ENCODE measurements at regions not wholly inside any gene's neighbourhood (a gene's known extent, or its start where the extent isn't known, plus 50 kb on each side); places are given as distances from the start of the nearest gene placed in this dataset.

DNA sequence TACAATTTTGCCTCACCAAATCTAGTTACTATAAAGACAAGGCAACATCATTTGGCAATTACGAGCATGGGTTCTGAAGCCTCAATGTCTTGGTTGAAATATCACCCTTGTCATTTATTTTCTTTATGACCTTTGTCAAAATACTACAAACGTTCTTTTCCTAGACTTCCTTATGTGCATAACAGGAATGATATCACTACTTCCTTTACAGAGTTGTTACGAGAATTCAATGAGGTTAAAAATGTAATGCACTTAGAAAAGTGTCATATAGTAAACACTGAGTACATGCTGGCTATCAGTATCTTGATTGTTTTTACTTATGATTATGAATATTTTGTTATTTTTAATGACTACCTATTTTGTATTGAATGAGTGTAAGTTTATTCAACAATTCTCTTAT lies 640.9 kb upstream of the CCNG1 start:
- TF ChIP-seq CTCF (IDR thresholded peaks at IDR 0.05; ENCODE audit: insufficient read depth, low read length, poor library complexity, severe bottlenecking) = no peak
- TF ChIP-seq EZH2phosphoT487 (conservative IDR thresholded peaks at IDR 0.05; ENCODE audit: low read length) = no peak
- no peaks in the 10 kb centered on the region for H3K27me3 ChIP-seq (ENCODE audit: low read length)
- H3K9me2 ChIP-seq (replicated peaks; ENCODE audit: insufficient read depth, low read length) = no peaks in the 10 kb centered on the region
- H3K4me3 ChIP-seq (ENCODE audit: insufficient read depth, low read length, poor library complexity, severe bottlenecking) = no peak overlapping the region
- H4K20me1 ChIP-seq (ENCODE audit: low read depth, low read length) = no peaks in the 10 kb centered on the region
- H3K4me2 ChIP-seq (ENCODE audit: low read depth, low read length, poor library complexity, severe bottlenecking) = no peak overlapping the region
- no peaks in the 10 kb centered on the region for H3K9me3 ChIP-seq (ENCODE audit: insufficient read depth, low read length)
- H3K27ac ChIP-seq (ENCODE audit: low read depth, low read length) = no peak overlapping the region
- no peak overlapping the region for H2AFZ ChIP-seq (ENCODE audit: low read depth, low read length, severe bottlenecking)
- H3K36me3 ChIP-seq (ENCODE audit: low read length) = no peaks in the 10 kb centered on the region
- H3K9ac ChIP-seq (ENCODE audit: low read length) = no peak overlapping the region
- H3K79me2 ChIP-seq (ENCODE audit: insufficient read depth, low read length) = no peaks in the 10 kb centered on the region
- no peaks in the 10 kb centered on the region for H3F3A ChIP-seq (ENCODE audit: insufficient read depth)

- Histone ChIP-seq H3K9me3 (ENCODE audit: insufficient read depth, low read length) (no peaks in the 10 kb centered on the region), H4K20me1 (ENCODE audit: low read depth, low read length) (no peaks in the 10 kb centered on the region)
Measured at GRCh38 chr5:162800301-162800700, 637.1 kb upstream of the CCNG1 start.

DNA sequence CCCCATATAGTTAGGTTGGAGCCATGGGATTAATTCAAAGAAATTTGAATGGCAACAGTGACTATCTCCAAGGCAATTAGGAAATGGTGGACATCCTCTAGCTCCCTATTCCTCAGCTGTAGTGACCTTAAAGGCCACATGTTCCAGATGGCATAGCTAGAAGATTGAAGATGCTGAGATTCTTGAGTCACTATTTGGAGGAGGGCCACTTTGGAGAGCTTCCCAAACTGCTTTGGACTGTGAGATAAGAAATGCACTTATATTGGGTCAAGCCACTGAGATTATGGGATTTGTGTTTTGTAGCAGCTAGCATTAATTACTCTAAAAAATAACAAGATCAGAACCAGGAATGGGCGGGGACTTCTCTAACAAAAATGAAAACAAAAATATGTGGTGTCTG lies 636.2 kb upstream of the CCNG1 start:
- no peaks in the 10 kb centered on the region for H3K27me3 ChIP-seq (ENCODE audit: low read length)
- H2AFZ ChIP-seq (ENCODE audit: low read depth, low read length, severe bottlenecking) = no peak overlapping the region
- H3F3A ChIP-seq (ENCODE audit: insufficient read depth) = no peaks in the 10 kb centered on the region
- H3K36me3 ChIP-seq (ENCODE audit: low read length) = no peaks in the 10 kb centered on the region
- H3K4me3 ChIP-seq (ENCODE audit: insufficient read depth, low read length, poor library complexity, severe bottlenecking) = no peak overlapping the region
- H3K9ac ChIP-seq (ENCODE audit: low read length) = no peak overlapping the region
- no peak overlapping the region for H3K27ac ChIP-seq (ENCODE audit: low read depth, low read length)
- TF ChIP-seq EZH2phosphoT487 (conservative IDR thresholded peaks at IDR 0.05; ENCODE audit: low read length) (no peak), CTCF (IDR thresholded peaks at IDR 0.05; ENCODE audit: insufficient read depth, low read length, poor library complexity, severe bottlenecking) (no peak)
- H4K20me1 ChIP-seq (ENCODE audit: low read depth, low read length) = no peaks in the 10 kb centered on the region
- H3K79me2 ChIP-seq (ENCODE audit: insufficient read depth, low read length) = no peaks in the 10 kb centered on the region
- H3K4me2 ChIP-seq (ENCODE audit: low read depth, low read length, poor library complexity, severe bottlenecking) = no peak overlapping the region
- no peaks in the 10 kb centered on the region for H3K9me3 ChIP-seq (ENCODE audit: insufficient read depth, low read length)
- H3K9me2 ChIP-seq (replicated peaks; ENCODE audit: insufficient read depth, low read length) = no peaks in the 10 kb centered on the region

More at GRCh38 chr5:162800301-162800700, 637.1 kb upstream of the CCNG1 start:
- no peaks in the 10 kb centered on the region for H3F3A ChIP-seq (ENCODE audit: insufficient read depth)
- no peak overlapping the region for H2AFZ ChIP-seq (ENCODE audit: low read depth, low read length, severe bottlenecking)
- H3K4me2 ChIP-seq (ENCODE audit: low read depth, low read length, poor library complexity, severe bottlenecking) = no peak overlapping the region
- H3K9ac ChIP-seq (ENCODE audit: low read length) = no peak overlapping the region
- no peaks in the 10 kb centered on the region for H3K79me2 ChIP-seq (ENCODE audit: insufficient read depth, low read length)
- H3K27me3 ChIP-seq (ENCODE audit: low read length) = no peaks in the 10 kb centered on the region
- no peaks in the 10 kb centered on the region for H3K36me3 ChIP-seq (ENCODE audit: low read length)
- no peaks in the 10 kb centered on the region for H3K9me2 ChIP-seq (replicated peaks; ENCODE audit: insufficient read depth, low read length)
- H3K4me3 ChIP-seq (ENCODE audit: insufficient read depth, low read length, poor library complexity, severe bottlenecking) = no peak overlapping the region
- TF ChIP-seq EZH2phosphoT487 (conservative IDR thresholded peaks at IDR 0.05; ENCODE audit: low read length) = no peak
- no peak for TF ChIP-seq CTCF (IDR thresholded peaks at IDR 0.05; ENCODE audit: insufficient read depth, low read length, poor library complexity, severe bottlenecking)
- no peak overlapping the region for H3K27ac ChIP-seq (ENCODE audit: low read depth, low read length)

Measured in SU-DHL-6 (cell line).